Islet precursor cell (in vitro differentiated cells): ENCODE measurements at regions not wholly inside any gene's neighbourhood (a gene's known extent, or its start where the extent isn't known, plus 50 kb on each side); places are given as distances from the start of the nearest gene placed in this dataset.

Experiments
- DNase-seq: peaks from one replicate; pipeline ENCODE4 v3.0.0-alpha.2; 2018

GRCh38 chr2:180655393-180655792, 325.0 kb upstream of the UBE2E3 start:
- DNase-seq: no peak

GRCh38 chr2:180653481-180653880, 326.9 kb upstream of the UBE2E3 start:
- DNase-seq: no peak

GRCh38 chr2:180652794-180653193, 327.6 kb upstream of the UBE2E3 start:
- no peak for DNase-seq

- no peak for DNase-seq
These were observed 328.8 kb upstream of the UBE2E3 start for GRCh38 chr2:180651596-180651995.

GRCh38 chr2:180647621-180648020, 332.8 kb upstream of the UBE2E3 start:
- no peak for DNase-seq

- DNase-seq: no peak
These were observed 333.2 kb upstream of the UBE2E3 start for GRCh38 chr2:180647221-180647620.

GRCh38 chr2:180646756-180647155, 333.6 kb upstream of the UBE2E3 start:
- DNase-seq: no peak

- no peak for DNase-seq
These were observed 335.7 kb upstream of the UBE2E3 start for GRCh38 chr2:180644709-180645108.

GRCh38 chr2:180630756-180631155, 349.6 kb upstream of the UBE2E3 start:
- DNase-seq: no peak

- DNase-seq: no peak
These were observed 355.2 kb upstream of the UBE2E3 start for GRCh38 chr2:180625006-180625844.

GRCh38 chr2:180621941-180622918, 358.2 kb upstream of the UBE2E3 start:
- no peak for DNase-seq

- DNase-seq: no peak
These were observed 359.0 kb upstream of the UBE2E3 start for GRCh38 chr2:180621366-180621765.

- DNase-seq: no peak
These were observed 361.8 kb upstream of the UBE2E3 start for GRCh38 chr2:180618570-180618969.

GRCh38 chr2:180614776-180615175, 365.6 kb upstream of the UBE2E3 start:
- DNase-seq: no peak

- DNase-seq: no peak
These were observed 370.6 kb upstream of the UBE2E3 start for GRCh38 chr2:180609626-180610340.

- DNase-seq: no peak
These were observed 372.8 kb upstream of the UBE2E3 start for GRCh38 chr2:180607514-180608049.

GRCh38 chr2:180604077-180604476, 376.3 kb upstream of the UBE2E3 start:
- peak; percentile 67 for DNase-seq

- no peak for DNase-seq
These were observed 379.4 kb upstream of the UBE2E3 start for GRCh38 chr2:180601016-180601415.

GRCh38 chr2:180599804-180600203, 380.6 kb upstream of the UBE2E3 start:
- DNase-seq: peak; percentile 78

- DNase-seq: no peak
These were observed 383.2 kb upstream of the UBE2E3 start for GRCh38 chr2:180597179-180597578.

GRCh38 chr2:180596453-180596852, 384.0 kb upstream of the UBE2E3 start:
- DNase-seq: no peak

- DNase-seq: no peak
These were observed 388.5 kb upstream of the UBE2E3 start for GRCh38 chr2:180591947-180592346.
